Spinal cord (tissue), 9 donors: ENCODE measurements at regions not wholly inside any gene's neighbourhood (a gene's known extent, or its start where the extent isn't known, plus 50 kb on each side); places are given as distances from the start of the nearest gene placed in this dataset.

Source experiments
- DNase-seq, 6 donors: peaks; one replicate each; pipeline versions ENCODE4 v3.0.0 to v3.0.0-alpha.2; 2013 to 2015; ENCODE audit warnings: low spot score in 6 of 6, low read depth in 4 of 6
- H3K27ac ChIP-seq: one replicate; pipeline ENCODE4 v1.5.1; 2013; ENCODE audit warnings: low read depth, low read length, control low read depth
- H3K27me3 ChIP-seq: one replicate; pipeline ENCODE4 v1.6.1; 2013; ENCODE audit warnings: low read length; ENCODE audit not compliant: control insufficient read depth, insufficient read depth
- H3K36me3 ChIP-seq: one replicate; pipeline ENCODE4 v1.6.1; 2013; ENCODE audit warnings: low read length; ENCODE audit not compliant: control insufficient read depth, insufficient read depth
- H3K4me1 ChIP-seq: one replicate; pipeline ENCODE4 v1.6.1; 2013; ENCODE audit warnings: low read length; ENCODE audit not compliant: control insufficient read depth, insufficient read depth
- H3K4me3 ChIP-seq: one replicate; pipeline ENCODE4 v1.5.1; 2013; ENCODE audit warnings: low read depth, low read length, control low read depth
- H3K9me3 ChIP-seq: one replicate; pipeline ENCODE4 v1.6.1; 2013; ENCODE audit warnings: low read length; ENCODE audit not compliant: control insufficient read depth, insufficient read depth
- WGBS: methylation state at CpG from one replicate; pipeline ENCODE4 v1.1.5; 2013; ENCODE audit warnings: missing lambda C conversion rate; ENCODE audit not compliant: insufficient coverage; 5-methylcytosine and 5-hydroxymethylcytosine counted together
- donor health status: healthy.

DNA sequence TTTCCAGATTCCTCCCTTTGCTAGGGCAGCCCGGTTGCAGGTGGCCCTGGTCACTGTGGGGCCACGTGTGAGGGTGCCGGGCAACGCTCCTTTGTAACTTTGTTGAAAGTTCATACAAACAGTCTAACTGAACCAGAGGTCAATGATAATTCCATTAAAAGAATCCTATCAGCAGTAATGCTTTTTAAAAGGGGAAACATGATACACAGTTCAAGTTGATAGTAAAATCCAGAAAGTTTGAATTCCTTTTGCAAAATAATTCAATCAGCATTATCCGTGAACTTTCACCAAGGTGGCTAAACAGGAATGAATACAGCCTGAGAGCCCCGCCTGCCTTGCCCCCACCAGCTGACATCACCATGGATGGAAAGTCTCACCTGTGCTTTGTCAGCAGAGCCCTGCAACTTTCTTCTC is 166.2 kb downstream of the ACKR3 start:
- Histone ChIP-seq H3K27ac (no peak overlapping the region), H3K4me1 (peaks cover 3% of the 10 kb centered on the region), H3K36me3 (no peaks in the 10 kb centered on the region), H3K9me3 (no peaks in the 10 kb centered on the region), H3K4me3 (no peak overlapping the region), H3K27me3 (no peaks in the 10 kb centered on the region)
- no peak for DNase-seq
- 94% methylated on average over 2 of the region's 6 CpGs for WGBS

DNA sequence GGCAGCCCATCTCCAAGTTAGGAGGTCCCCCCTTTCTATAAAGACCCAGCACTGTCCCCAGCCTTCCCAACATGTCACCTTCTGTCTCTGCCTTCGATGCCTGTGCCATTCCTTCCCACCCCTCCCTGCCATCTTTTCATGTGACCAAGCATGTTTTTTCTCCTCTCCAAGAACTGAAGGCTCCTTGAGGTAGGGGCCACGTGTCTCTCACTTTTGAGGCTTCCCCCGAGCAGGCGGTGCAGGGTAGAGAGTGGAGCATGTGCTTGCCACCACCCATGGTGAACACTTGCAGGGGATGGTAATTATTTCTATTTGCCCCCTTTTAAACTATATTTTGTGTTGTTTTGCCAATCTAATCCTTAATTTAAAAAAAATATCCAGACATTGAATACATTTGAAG is 168.4 kb downstream of the ACKR3 start:
- 100% methylated on average over 1 of the region's 4 CpGs for WGBS
- no peaks in the 10 kb centered on the region for H3K27me3 ChIP-seq
- no peaks in the 10 kb centered on the region for H3K9me3 ChIP-seq
- no peaks in the 10 kb centered on the region for H3K36me3 ChIP-seq
- no peak overlapping the region for H3K27ac ChIP-seq
- H3K4me1 ChIP-seq: peaks cover 4% of the 10 kb centered on the region
- no peak for DNase-seq
- no peak overlapping the region for H3K4me3 ChIP-seq

DNA sequence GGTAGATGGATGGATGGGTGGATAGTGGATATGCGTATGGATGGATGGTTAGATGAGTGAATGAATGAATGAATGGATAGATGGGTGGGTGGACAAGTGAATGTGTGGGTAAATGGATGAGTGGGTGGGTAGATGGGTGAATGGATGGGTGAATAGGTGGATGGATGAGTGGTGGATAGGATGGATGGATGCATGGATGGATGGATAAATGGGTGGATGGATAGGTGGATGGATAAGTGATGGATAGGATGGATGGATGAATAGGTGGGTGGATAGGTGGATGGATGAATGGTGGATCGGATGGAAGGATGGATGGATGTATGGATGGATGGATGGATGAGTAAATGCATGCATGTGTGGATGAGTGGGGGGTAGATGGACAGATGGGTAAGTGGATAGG is 169.3 kb downstream of the ACKR3 start:
- no peaks in the 10 kb centered on the region for H3K36me3 ChIP-seq

DNA sequence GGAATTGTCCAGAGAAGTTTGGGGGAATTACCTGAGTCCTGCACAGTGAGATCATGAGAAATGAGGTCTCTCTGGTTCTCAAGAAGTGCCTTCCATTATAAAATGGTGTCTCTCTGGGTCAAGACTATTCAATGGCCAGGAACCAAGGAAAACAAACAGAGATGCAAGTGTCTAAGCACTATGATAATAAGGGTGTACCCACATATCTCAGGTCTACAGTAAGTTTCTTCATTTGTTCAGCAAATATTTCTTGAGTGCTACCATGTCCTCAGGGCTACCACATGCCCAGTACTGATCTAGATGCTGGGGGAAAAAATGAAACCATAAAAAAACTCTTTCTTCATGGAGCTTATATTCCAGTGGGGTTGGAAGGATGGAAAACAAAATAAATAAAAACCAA is 170.0 kb downstream of the ACKR3 start:
- peaks cover 4% of the 10 kb centered on the region for H3K4me1 ChIP-seq
- no peaks in the 10 kb centered on the region for H3K27me3 ChIP-seq
- no peaks in the 10 kb centered on the region for H3K9me3 ChIP-seq
- H3K36me3 ChIP-seq: no peaks in the 10 kb centered on the region
- no peak overlapping the region for H3K27ac ChIP-seq
- no peak overlapping the region for H3K4me3 ChIP-seq
- no peak for DNase-seq

More for the DNA sequence above, 169.3 kb downstream of the ACKR3 start:
- Histone ChIP-seq H3K4me1 (peaks cover 4% of the 10 kb centered on the region), H3K9me3 (no peaks in the 10 kb centered on the region), H3K27me3 (no peaks in the 10 kb centered on the region), H3K4me3 (no peak overlapping the region), H3K27ac (no peak overlapping the region)
- 94% methylated on average over 2 of the region's 2 CpGs for WGBS
- no peak for DNase-seq

DNA sequence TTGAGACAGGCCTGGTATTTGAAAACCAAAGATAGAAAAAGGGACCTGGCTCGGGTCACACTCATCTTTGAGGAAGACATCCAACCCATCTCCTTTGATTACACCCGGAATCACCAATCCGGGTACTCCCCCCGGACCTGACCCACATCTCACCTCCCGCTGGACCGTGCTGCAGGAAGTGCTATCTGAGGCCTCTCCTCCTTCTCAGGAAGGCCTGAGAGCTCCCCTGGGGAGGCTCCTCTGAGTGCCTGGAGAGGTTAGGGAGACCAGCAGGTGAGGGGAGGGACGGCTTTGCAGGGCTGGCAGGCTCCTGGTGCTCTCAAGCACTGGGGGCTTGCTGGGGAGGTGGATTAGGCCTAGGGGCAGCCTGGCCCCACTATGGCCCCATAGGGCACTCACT is 170.9 kb downstream of the ACKR3 start:
- no peaks in the 10 kb centered on the region for H3K9me3 ChIP-seq
- H3K4me3 ChIP-seq: no peak overlapping the region
- no peaks in the 10 kb centered on the region for H3K27me3 ChIP-seq
- no peak overlapping the region for H3K27ac ChIP-seq
- no peaks in the 10 kb centered on the region for H3K36me3 ChIP-seq
- no peak for DNase-seq
- 80% methylated on average over 2 of the region's 7 CpGs for WGBS
- peaks cover 4% of the 10 kb centered on the region for H3K4me1 ChIP-seq

DNA sequence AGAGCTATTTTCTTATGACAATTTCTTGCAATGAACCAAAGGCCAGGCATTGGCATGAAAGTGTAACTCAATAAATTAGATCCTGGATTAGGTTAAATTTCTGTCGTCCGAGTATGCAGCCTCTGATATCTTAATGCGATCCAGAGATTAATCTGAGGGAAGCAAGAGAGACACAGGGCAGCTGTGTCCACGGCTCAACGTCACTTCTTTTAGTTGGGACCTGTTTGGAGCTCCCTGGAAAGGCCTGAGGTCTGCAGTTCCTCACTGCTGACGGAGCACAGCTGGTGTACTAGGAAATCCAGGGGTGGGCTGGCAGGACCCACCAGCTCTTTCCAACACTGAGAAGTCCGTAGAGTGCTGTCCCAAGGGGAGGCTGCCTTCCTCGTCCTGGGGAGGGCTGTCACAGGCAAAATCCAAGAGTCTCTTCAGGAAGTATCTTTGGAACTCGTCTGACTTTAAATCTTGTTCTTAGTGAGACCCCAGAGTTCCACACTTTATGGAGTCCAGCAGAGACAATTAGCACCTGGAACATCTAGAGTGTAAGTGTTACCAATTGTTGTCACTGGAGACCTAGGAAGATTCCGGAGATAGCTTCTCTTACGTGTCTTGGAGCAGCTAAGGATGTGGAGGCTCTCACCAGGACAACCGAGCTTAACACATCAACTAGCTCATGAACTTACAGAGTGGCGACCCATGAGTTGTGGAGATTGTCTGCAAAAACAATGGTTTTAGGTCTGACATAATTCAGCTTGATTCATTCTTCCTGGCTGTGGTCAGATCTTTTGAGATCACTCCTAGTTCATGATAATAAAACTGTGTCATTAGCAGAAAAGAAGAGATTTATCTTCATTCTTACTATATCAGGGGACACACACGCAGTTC is 173.7 kb downstream of the ACKR3 start:
- 95% methylated on average over 8 of the region's 14 CpGs for WGBS
- DNase-seq: no peak
- no peaks in the 10 kb centered on the region for H3K9me3 ChIP-seq
- peaks cover 4% of the 10 kb centered on the region for H3K4me1 ChIP-seq
- H3K27ac ChIP-seq: no peak overlapping the region
- no peaks in the 10 kb centered on the region for H3K27me3 ChIP-seq
- no peaks in the 10 kb centered on the region for H3K36me3 ChIP-seq
- H3K4me3 ChIP-seq: no peak overlapping the region

DNA sequence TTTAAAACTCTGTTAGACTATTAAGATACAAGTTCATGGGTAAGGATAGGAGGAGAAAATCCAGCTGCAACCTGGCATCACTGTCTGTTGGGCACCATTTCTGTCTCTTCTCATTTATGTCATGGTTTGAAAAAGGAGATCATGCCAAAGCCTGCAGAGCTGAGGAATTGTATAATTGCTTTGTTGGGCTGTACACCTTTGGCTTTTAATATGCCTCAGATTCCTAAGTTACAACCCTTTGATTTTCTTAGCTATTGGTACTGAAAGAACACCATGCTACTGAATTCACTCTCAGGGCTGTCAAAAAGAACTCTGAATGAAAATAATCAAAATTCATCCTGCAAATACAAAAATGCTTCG is 174.3 kb downstream of the ACKR3 start:
- peaks cover 4% of the 10 kb centered on the region for H3K4me1 ChIP-seq
- DNase-seq: no peak
- H3K4me3 ChIP-seq: no peak overlapping the region
- no peaks in the 10 kb centered on the region for H3K36me3 ChIP-seq
- H3K27me3 ChIP-seq: no peaks in the 10 kb centered on the region
- H3K9me3 ChIP-seq: no peaks in the 10 kb centered on the region
- H3K27ac ChIP-seq: no peak overlapping the region
- 56% methylated on average over 1 of the region's 1 CpG for WGBS

DNA sequence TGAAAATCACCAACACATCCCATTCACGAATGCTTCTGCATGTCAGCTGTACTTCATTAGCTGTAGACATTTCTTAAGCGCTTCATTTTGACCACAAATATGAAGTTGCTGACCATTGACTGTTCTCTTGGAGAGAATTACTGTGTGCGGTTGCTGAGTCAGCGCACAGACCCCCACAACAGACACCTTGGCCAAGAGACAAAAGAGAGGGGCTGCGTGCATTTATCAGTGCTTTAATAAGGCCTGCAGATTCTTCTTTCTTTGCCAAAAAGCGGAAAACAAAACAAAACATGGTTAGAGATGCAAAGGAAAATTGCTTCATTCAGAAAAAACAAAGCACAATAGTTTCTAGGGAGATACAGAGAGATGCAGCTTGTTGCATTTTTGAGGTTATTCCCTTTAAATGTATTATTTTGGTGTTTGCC is 174.7 kb downstream of the ACKR3 start:
- DNase-seq: peak in 2 of 6 donors; percentile 25 to 42
- Histone ChIP-seq H3K27ac (no peak overlapping the region), H3K4me3 (no peak overlapping the region), H3K9me3 (no peaks in the 10 kb centered on the region), H3K4me1 (peaks cover 4% of the 10 kb centered on the region), H3K27me3 (no peaks in the 10 kb centered on the region), H3K36me3 (no peaks in the 10 kb centered on the region)
- WGBS: 71% methylated on average over 1 of the region's 6 CpGs

DNA sequence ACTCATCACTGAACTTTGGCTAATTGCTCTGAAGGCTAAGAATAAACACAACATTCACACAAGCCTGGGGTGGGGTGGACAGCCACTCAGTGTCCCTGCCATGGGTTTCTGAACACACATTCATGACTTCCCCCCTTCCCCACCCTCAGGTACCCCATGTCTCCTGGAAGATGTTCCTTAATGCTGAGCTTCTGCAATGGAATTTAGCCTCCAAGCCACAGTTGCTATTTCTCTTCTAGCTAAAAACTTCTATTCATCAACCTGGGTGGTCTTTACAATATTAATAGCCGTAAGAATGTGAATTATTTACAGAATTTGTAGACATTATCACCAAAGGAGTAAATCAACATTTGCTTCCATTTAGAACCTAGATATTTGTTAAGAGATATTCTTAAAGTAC is 175.1 kb downstream of the ACKR3 start:
- no peak for DNase-seq
- no peaks in the 10 kb centered on the region for H3K36me3 ChIP-seq
- H3K9me3 ChIP-seq: no peaks in the 10 kb centered on the region
- no peak overlapping the region for H3K4me3 ChIP-seq
- WGBS: no CpG with 5 or more reads among the region's 1 CpG
- H3K27me3 ChIP-seq: no peaks in the 10 kb centered on the region
- no peak overlapping the region for H3K27ac ChIP-seq
- H3K4me1 ChIP-seq: peaks cover 4% of the 10 kb centered on the region

DNA sequence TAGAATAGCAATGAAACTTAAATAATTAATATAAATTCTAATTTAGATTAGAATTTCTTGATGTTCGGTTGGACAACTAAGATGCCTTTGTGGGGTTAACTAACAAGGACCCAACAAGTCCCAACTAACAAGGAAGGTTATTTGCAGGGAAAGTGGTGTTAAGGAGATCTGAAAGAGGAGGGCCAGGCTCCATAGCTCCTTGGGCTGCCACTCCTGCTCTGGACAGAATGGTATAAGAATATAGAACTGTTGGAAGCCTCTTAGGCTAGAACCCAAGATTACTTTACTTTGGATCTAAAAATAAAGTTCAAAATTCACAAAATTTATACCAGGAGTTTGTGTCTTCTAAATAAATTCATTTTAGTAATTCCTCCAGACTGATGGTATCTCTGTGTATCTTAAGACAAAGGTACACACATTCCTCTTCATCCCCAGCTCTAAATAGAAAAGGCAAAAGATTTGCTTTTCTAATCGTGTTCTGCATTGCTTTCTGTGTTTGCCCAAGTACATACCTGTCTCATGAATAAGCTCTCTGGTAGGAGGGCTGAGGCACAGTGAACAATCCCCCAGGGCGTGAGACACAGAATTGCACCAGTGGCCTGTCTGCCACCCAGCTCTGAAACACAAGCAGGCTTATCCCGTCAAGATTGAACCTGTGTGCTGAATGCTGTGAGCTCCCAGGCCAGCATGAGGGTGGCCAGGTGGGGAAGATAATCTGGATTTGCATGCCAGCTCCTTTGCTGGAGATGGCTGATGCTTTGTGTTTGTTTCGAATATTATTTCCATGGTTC is 176.0 kb downstream of the ACKR3 start:
- Histone ChIP-seq H3K27ac (no peak overlapping the region), H3K27me3 (no peaks in the 10 kb centered on the region), H3K9me3 (no peaks in the 10 kb centered on the region), H3K4me3 (no peak overlapping the region), H3K4me1 (peaks cover 3% of the 10 kb centered on the region), H3K36me3 (no peaks in the 10 kb centered on the region)
- WGBS: 49% methylated on average over 3 of the region's 5 CpGs
- peak in 1 of 6 donors; percentile 15 for DNase-seq
